ENCODE measurements at regions not wholly inside any gene's neighbourhood (a gene's known extent, or its start where the extent isn't known, plus 50 kb on each side); places are given as distances from the start of the nearest gene placed in this dataset.
"Not testable (repeated sequence)": the region's sequence is repeated elsewhere in the genome, so short reads cannot be mapped to it uniquely, and the experiment has no call there.

DNA sequence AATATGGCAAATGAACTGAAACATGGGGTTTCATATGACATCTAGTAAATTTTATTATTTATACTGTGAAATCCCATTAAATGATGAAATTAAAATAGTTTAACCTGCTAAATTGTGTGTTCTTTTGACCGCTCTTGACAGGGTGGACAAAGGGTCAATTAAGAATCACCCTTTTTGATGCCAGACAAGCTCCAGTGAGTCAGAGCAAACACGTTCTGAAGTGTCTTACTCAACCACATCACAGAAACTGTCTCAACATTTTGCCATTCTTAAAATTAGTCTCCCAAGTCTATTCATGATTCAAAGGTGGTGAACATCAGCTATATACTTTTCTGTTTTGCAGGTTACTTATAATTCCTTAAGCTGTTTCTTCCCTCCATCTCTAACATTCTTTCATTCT, 213.4 kb downstream of the SPATA31A1 start:
- not testable (repeated sequence) for TF ChIP-seq CTCF (IDR thresholded peaks at IDR 0.05); TP53 (CRISPR knock-in tag; IDR thresholded peaks at IDR 0.05); JUN (CRISPR knock-in tag; IDR thresholded peaks at IDR 0.05); MXD4 (CRISPR knock-in tag; IDR thresholded peaks at IDR 0.05; ENCODE audit: borderline replicate concordance)
